NCI-H146 treated with DMSO at 0.1 percent for 48 hours (cell line): ENCODE measurements at regions not wholly inside any gene's neighbourhood (a gene's known extent, or its start where the extent isn't known, plus 50 kb on each side); places are given as distances from the start of the nearest gene placed in this dataset.
"Not testable (repeated sequence)": the region's sequence is repeated elsewhere in the genome, so short reads cannot be mapped to it uniquely, and the experiment has no call there.

Experiments
- DNase-seq: peaks from one replicate; lab custom pipeline; 2025; ENCODE audit not compliant: unreplicated experiment; lab: John Stamatoyannopoulos, UW

- DNase-seq, result no peak
These were observed 1965.3 kb downstream of the ARAP2 start for GRCh38 chr4:34279011-34279410.

DNA sequence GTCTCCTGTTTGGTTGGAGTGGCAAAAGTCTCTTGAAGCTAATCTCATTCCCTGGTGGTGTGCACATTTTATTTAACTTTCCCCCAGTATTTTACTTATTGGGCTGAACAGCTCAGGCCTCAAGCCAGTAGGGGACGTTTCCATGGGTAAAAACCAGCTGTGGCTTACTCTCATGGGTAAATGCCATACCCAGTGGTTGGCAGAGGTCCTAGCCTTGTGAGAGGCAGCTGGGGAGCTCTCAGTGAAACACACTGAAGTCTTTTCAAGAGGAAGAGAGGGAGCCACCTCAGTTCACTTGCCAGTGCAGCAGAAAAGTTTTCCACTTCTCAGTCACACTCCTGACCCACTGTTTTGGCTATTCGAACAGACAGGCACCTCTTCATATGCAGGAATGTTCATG is 1964.2 kb downstream of the ARAP2 start:
- DNase-seq, result no peak

DNA sequence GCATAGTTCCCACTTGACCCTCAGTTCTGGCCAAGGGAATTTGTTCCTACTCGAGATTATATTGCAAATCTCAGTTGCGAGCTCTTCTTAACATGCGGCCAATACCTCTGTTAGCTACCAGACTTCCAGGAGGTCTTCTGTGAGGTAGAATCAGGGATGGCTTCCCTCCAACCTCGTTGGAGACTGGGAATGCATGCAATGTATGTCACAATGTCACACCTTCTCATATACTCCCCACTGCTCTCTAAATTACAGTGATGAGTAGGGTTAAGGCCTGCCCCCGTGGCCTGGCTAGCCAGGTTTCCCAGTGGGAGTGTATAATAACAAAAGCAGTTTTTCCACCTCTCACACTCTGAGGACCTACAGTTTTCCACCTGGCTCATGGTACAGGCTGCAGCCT is 1962.5 kb downstream of the ARAP2 start:
- DNase-seq, result no peak

DNA sequence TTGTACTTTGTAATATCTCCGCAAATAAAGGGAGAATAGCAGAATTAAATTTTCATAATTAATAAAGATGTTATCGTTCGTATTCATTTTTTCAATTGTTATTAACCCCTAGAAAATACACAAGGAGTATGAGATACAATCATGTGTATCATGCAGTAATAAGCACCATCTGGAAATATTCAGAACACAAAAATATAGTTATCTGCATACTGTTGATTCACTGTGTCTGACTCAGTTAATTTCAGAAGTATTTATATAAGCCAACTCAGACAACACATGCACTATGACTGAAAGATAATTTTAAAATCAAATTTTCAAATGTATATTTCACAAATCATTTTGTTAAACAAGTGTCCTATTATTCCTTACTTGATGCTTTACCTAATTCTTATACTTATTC is 1954.8 kb downstream of the ARAP2 start:
- DNase-seq, result no peak

DNA sequence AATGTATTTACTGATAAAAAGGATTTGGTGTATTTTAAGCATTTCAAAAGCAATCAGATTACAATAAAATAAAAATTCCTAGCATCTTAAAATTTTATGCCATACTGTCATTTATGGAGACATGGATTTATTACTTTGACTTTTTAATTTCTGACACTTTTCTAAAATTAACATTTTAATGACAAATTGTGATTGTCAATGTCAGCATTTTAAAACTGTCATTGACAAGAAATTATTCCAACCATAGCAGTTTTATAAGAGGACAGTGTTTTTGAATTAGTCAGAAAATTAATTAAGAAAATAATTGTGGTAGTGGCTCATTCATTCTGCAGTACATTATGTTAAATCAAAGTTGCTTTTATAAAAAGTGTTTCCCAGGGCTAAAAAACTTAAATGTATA is 1954.4 kb downstream of the ARAP2 start:
- no peak for DNase-seq

GRCh38 chr4:34293459-34293858 is 1950.9 kb downstream of the ARAP2 start:
- no peak for DNase-seq

DNA sequence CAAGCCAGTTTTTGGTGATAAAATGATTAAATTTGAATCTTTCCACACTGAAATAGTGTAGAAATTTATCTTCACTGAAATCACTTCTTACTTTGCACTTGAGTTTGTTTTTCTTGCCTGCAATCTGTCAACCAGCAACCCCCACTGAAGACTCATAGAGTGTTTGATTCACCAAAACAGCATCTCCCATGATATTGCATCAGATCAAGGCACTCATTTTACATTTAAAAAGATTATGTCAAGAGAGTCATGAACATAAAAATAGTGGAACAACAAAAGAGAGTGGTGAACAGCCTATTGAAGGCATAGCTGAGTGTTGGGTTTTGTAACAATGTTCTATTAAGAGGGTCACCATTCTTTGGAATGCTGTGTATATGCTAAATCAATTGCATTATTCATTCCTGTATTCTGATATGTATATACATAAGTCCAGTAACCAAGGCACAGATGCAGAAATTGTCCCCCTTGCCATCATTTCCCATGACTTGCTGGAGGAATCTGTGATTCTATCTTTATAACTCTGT is 1934.9 kb downstream of the ARAP2 start:
- no peak for DNase-seq

DNA sequence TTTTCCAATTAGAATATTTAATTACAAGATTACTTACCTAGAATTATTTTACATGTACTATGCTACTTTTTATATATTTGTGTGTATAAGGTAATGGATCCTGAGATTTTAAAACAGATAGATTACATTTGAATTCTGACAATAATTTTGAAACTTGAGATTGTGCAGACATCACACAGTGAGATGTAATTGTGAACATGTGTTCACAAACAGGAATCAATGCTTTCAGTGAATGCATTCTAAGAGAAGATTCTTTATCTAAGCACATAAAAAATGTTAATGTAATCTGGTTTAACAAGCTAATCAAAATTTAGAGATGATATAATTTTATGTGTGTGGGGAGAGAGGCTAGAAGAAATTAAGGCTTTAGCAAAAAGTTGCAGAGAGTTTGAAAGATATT is 1925.5 kb downstream of the ARAP2 start:
- DNase-seq, result no peak

DNA sequence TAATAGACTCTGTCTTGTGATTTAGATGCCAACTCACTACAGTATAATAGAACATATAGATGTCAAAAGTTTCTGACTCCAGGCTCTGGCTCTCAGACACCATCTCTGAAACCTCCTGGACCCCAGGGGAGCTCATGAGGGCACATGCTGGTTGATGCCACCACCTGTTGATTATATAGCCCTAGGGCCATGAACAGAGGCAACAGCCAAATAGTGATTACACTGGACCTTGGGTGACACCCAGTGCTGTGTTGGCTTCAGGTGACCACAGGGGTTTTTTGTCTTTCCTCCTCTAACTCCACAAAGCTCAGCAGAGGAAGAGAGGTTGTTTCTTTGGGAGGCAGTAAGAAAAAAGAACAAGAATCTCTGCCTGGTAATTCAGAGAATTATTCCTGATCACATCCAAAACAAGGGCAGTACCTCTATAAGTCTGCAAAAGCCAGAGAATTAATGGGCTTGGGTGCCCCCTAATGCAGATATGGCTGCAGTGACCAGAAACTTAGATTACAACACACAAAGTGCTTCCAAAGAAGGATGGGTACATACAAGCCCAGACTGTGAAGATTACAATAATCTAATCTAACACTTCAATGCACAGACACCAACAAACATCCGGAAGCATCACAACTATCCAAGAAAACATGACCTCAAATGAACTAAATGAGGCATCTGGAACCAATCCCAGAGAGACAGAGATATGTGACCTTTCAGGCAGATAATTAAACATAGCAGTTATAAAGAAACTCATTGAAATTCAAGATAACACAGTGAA is 1920.6 kb downstream of the ARAP2 start:
- peak; percentile 47 for DNase-seq

GRCh38 chr4:34328939-34329338 is 1915.4 kb downstream of the ARAP2 start:
- no peak for DNase-seq

GRCh38 chr4:34335156-34335555 is 1909.2 kb downstream of the ARAP2 start:
- not testable (repeated sequence) for DNase-seq

- DNase-seq, result not testable (repeated sequence)
These were observed 1908.8 kb downstream of the ARAP2 start for GRCh38 chr4:34335556-34335955.

DNA sequence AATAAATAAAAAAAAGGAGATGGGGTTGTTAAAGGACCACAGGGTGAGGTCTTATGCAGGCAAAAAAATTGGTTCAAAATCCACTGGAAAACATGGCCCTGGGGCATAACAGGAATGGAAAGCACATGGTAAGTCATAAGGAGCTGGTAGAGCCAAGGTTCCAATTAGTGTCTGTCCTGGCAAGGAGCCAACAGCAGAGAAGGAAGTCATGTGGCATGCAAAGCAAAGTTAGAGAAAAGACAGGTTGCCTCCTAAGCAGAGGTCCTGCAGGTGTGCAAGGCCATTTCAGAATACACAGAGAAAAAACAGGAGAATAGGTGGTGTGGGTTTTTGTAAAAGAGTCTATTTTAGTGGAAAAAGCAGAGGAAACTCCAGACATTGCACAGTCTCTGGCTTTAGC is 1881.7 kb downstream of the ARAP2 start:
- no peak for DNase-seq

GRCh38 chr4:34363842-34364241 is 1880.5 kb downstream of the ARAP2 start:
- DNase-seq, result no peak

GRCh38 chr4:34365946-34366345 is 1878.4 kb downstream of the ARAP2 start:
- DNase-seq, result no peak

DNA sequence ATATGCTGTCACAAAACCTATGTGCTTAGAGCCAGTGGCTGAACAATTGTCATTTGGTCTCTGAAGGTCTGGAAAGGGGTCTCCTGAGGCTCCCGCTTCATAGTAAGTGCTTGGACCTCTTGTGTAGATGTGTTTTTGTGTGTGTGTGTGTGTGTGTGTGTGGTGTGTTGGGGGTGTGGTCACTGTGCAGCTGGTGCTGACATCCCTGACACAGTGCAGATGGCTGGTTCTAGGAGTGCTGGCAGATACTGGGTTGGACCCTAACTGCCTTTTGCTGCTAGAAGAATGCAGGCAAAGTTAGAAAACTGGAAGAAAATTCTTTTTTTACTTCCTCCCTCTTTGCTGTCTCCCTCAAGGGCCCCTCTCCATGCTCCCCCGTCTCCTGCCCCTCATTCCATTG is 1872.6 kb downstream of the ARAP2 start:
- DNase-seq, result no peak

DNA sequence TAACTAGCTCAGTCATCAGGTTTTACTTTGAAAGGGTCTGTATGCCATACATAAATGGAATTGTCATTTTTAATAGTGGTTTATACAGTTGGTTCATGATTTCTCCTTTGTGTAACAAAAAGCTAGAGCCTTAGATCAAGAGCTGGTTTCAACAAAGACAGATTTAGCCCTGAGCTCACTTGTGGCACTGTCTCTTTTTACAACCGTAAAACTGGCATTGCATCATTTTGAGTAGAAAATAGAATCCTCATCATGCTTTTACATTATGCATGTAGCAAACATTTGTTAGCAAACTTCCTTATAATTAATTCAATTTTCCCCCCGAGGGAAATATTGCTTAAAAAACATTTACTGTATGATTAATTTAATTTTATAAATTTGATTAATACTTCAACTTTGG is 1871.5 kb downstream of the ARAP2 start:
- DNase-seq, result no peak

- DNase-seq, result no peak
These were observed 1870.9 kb downstream of the ARAP2 start for GRCh38 chr4:34373456-34373855.

- no peak for DNase-seq
These were observed 1832.1 kb downstream of the ARAP2 start for GRCh38 chr4:34412233-34412632.

- DNase-seq, result no peak
These were observed 1831.4 kb downstream of the ARAP2 start for GRCh38 chr4:34412911-34413310.

GRCh38 chr4:34417160-34417559 is 1827.2 kb downstream of the ARAP2 start:
- DNase-seq, result no peak

GRCh38 chr4:34419871-34420270 is 1824.4 kb downstream of the ARAP2 start:
- no peak for DNase-seq
